ENCODE measurements at regions not wholly inside any gene's neighbourhood (a gene's known extent, or its start where the extent isn't known, plus 50 kb on each side); places are given as distances from the start of the nearest gene placed in this dataset.

GRCh38 chr2:134083548-134083947 lies 170.3 kb upstream of the MGAT5 start:
- Histone ChIP-seq H3K9me3 (no peaks in the 10 kb centered on the region), H3K9me2 (no peaks in the 10 kb centered on the region), H4K20me1 (ENCODE audit: insufficient read depth) (no peaks in the 10 kb centered on the region), H3K27ac (ENCODE audit: low read depth in 2 of 2, low read length in 1 of 2) (no peak overlapping the region), H3K27me3 (ENCODE audit: insufficient read depth) (no peaks in the 10 kb centered on the region; the same call in 1 of the 2 replicates), H3K4me1 (ENCODE audit: control insufficient read depth in 1 of 2, insufficient read depth in 2 of 2, low read depth in 1 of 2, low read length in 1 of 2) (peaks cover 0 to 26% of the 10 kb centered on the region in 2 experiments; a peak in 2 of 4 replicates), H3K4me3 (ENCODE audit: low read depth in 2 of 2, low read length in 1 of 2) (no peak overlapping the region), H3K79me2 (ENCODE audit: insufficient read depth) (no peaks in the 10 kb centered on the region), H3K4me2 (no peak overlapping the region), H3F3A (replicated peaks; ENCODE audit: insufficient read depth) (no peaks in the 10 kb centered on the region), H2AFZ (ENCODE audit: low read depth) (no peak overlapping the region), H3K9ac (no peak overlapping the region), H3K36me3 (replicated peaks in 1 of 2; ENCODE audit: control insufficient read depth in 1 of 2, insufficient read depth in 2 of 2, low read length in 1 of 2) (no peaks in the 10 kb centered on the region)
- POLR2A ChIA-PET, result no interaction called here
- no peak for TF ChIP-seq REST (IDR thresholded peaks at IDR 0.05; ENCODE audit: low read depth, low read length)
- TF ChIP-seq YY1 (IDR thresholded peaks at IDR 0.05; ENCODE audit: low read depth), result no peak
- TF ChIP-seq GATA2 (CRISPR knock-in tag; IDR thresholded peaks at IDR 0.05), result no peak
- TF ChIP-seq EZH2phosphoT487 (IDR thresholded peaks at IDR 0.05; ENCODE audit: borderline replicate concordance, low read depth), result no peak
- TF ChIP-seq EP300 (IDR thresholded peaks at IDR 0.05; ENCODE audit: borderline replicate concordance in 1 of 2, low read depth in 1 of 2, low read length in 1 of 2), result no peak
- no peak for TF ChIP-seq JUND (IDR thresholded peaks at IDR 0.05)
- no peak for TF ChIP-seq SMC3 (IDR thresholded peaks at IDR 0.05; ENCODE audit: low read depth, low read length)
- TF ChIP-seq TCF12 (IDR thresholded peaks at IDR 0.05), result no peak
- no peak for TF ChIP-seq ELF1 (IDR thresholded peaks at IDR 0.05)
- no peak for TF ChIP-seq GABPA (IDR thresholded peaks at IDR 0.05; ENCODE audit: low read depth)
- no peak for TF ChIP-seq POLR2AphosphoS5 (IDR thresholded peaks at IDR 0.05; ENCODE audit: low read depth, low read length)
- no peak for TF ChIP-seq RXRA (IDR thresholded peaks at IDR 0.05; ENCODE audit: borderline replicate concordance, low read depth)
- no peak for TF ChIP-seq CHD2 (IDR thresholded peaks at IDR 0.05; ENCODE audit: low read length, partially characterized antibody)
- TF ChIP-seq RFX5 (IDR thresholded peaks at IDR 0.05; ENCODE audit: low read length), result no peak
- no peak for TF ChIP-seq TEAD4 (IDR thresholded peaks at IDR 0.05; ENCODE audit: borderline replicate concordance, insufficient read depth)
- no peak for TF ChIP-seq RAD21 (IDR thresholded peaks at IDR 0.05; ENCODE audit: low read length)
- no peak for TF ChIP-seq NRF1 (IDR thresholded peaks at IDR 0.05; ENCODE audit: low read depth, low read length)
- no peak for TF ChIP-seq RCOR1 (IDR thresholded peaks at IDR 0.05; ENCODE audit: low read length)
- TF ChIP-seq ZBTB33 (IDR thresholded peaks at IDR 0.05; ENCODE audit: borderline replicate concordance, low read depth), result no peak
- TF ChIP-seq MEF2A (IDR thresholded peaks at IDR 0.05; ENCODE audit: borderline replicate concordance, low read depth), result no peak
- no peak for DNase-seq
- CTCF ChIA-PET, result interaction anchor here (0.7 to 1.7 kb wide), 4 partner anchors 11 to 363 kb away, joined by 3 to 5 read pairs (median 3); no protein-coding TSS in a partner anchor
- WGBS (ENCODE audit: low lambda C conversion rate), result 41% methylated on average over 5 of the region's 5 CpGs
